HG03432 (cell line): ENCODE measurements at regions not wholly inside any gene's neighbourhood (a gene's known extent, or its start where the extent isn't known, plus 50 kb on each side); places are given as distances from the start of the nearest gene placed in this dataset.
"Not testable (repeated sequence)": the region's sequence is repeated elsewhere in the genome, so short reads cannot be mapped to it uniquely, and the experiment has no call there.

Experiments
- ATAC-seq: cut with Tn5 transposase; IDR thresholded peaks from one replicate; pipeline ENCODE4 v1.9.1; 2021; ENCODE audit warnings: mild to moderate bottlenecking, moderate library complexity; ENCODE audit not compliant: unreplicated experiment

- ATAC-seq, result no peak
Measured at GRCh38 chr5:109989161-109989560, 299.4 kb downstream of the MAN2A1 start.

DNA sequence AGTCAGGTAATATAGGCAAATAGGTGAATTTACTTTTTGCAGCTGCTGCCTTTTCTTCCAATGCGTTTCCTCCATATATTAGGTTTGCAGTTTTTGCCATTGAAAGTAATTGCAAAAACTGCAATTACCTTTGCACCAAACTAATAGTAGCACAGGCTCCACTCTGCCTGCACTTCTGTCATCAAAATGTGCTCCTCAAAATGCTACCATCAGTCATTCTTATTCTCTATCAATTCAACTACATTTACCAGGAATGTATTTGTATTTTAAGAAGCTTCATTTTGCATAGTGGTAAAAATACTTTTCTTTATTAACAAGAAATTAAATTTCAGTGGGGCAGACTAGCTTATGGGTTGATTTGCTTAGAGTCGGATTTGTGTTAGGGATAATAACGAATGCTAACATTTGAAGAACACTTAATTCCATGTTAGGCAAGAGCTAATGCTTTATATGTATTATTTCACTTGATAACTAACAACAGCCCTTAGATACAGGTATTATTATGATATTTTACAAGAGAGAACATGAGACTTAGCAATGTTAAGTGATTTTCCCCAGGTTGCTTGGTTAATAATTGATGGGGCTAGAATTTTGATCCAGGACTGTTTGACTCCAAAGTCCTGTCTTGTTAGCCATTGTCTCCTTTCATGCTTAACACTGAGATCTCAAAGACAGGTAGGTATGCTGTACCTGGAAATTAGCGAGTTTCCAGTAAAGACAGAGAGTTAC lies 300.4 kb downstream of the MAN2A1 start:
- no peak for ATAC-seq

GRCh38 chr5:109990723-109991359 lies 301.1 kb downstream of the MAN2A1 start:
- ATAC-seq, result no peak

GRCh38 chr5:109992264-109992915 lies 302.7 kb downstream of the MAN2A1 start:
- no peak for ATAC-seq

GRCh38 chr5:109994135-109994534 lies 304.4 kb downstream of the MAN2A1 start:
- no peak for ATAC-seq

DNA sequence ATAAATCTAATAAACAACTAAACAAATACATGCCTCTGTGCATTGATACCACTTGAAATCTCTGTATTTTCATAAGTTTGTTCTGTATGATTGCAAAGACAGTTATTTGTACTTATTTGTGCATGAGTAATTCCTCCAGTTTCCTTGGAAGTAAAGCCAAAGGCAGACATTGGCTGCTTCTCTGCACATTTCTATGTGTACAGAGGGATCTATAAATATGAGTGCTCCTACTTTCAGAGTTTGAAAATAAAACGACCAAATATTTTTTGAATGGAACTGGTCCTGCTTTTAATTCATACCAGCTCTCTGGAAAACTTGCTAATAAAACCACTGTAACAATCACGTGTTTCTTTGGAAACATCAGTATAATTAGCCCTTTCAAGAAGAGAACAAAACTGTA lies 306.5 kb downstream of the MAN2A1 start:
- ATAC-seq, result no peak

DNA sequence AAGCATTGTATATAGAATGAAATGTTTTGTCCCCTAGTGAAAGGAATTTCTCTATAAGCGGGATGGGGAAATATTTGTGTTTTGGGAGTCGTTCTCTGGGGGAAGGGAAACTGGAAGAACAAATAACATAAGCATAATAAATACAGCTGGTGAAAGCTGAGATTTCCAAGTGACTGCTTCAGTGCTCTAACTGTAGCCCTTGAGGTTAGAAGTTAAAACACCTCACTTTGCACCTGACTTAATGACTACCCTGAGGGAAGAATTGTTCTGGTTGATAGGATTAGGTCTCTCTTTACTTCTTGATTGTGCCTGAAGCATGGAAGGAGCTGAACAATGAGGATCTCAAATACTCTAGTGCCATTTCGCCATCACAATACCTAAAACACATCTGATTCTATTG lies 307.4 kb downstream of the MAN2A1 start:
- no peak for ATAC-seq

DNA sequence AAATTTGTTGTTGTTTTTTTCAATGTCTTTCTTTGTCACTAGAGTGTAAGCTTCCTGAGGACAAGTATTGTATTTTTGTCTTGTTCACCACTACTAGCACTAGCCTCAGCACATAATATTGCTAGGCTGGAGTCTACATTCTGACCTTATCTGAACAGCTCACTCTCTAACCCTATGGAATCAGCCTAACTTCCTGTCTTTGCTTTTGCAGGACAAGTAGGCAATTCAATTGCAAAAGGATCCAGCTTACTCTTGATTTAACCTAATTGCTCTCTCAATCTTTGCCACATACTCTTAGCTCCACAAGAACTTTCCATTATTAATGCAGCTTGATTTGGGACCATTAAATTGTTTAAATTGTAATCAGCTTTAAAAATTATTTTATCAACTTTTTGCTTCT lies 308.5 kb downstream of the MAN2A1 start:
- ATAC-seq, result no peak

DNA sequence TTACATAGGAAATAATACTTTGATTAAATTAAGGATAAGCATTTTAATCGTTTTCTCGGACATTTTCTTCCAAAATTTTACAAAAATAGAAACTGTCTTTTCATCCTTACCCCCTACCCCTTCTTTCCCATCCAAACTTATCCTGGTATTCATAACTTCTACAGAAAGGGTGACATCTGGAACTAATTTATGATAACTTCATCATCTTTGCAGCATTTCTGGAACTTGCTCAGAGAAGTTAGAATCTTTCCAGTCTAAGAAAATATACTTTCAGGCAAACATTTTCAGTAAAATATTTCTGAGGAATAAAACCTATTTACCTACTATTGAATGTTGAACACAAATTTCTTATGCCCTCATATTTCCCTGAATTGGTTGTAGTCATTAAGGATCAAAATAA lies 309.0 kb downstream of the MAN2A1 start:
- ATAC-seq, result no peak

DNA sequence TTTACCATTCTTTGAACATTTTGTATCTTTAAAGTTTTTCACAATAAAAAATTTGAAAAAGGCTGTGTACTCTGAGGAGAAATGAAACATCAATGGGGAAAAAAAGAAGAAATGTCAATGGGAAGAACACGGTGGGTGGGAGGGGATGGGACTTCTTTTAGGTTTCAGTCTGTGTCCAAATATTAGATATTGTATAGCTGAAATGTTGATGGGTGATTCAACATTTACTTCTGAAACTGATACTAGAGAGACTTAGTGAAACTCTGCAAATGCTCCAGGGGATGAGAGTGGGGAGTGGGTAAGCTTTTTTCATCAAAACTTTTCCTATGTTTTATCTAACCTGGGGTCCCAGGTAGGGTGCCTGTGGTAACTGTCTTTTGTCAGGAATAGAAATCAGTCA lies 311.9 kb downstream of the MAN2A1 start:
- no peak for ATAC-seq

DNA sequence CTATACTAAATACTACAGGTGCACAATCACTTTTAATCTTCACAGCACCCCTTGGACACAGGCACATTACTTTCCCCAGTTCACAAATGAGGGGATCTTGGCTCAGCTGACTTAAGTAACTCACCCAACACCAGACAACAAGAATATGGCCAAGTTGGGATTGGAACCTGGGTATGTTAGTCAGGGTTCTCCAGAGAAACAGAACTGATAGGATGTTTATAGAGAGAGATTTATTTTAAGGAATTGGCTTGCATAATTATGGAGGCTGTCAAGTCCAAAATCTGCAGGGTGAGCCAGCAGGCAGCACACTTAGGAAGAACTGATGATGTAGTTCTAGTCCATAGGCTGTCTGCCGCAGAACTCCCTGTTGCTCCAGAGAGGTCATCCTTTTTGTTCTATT lies 312.9 kb downstream of the MAN2A1 start:
- ATAC-seq, result no peak

- not testable (repeated sequence) for ATAC-seq
Measured at GRCh38 chr5:110005907-110006562, 316.3 kb downstream of the MAN2A1 start.

DNA sequence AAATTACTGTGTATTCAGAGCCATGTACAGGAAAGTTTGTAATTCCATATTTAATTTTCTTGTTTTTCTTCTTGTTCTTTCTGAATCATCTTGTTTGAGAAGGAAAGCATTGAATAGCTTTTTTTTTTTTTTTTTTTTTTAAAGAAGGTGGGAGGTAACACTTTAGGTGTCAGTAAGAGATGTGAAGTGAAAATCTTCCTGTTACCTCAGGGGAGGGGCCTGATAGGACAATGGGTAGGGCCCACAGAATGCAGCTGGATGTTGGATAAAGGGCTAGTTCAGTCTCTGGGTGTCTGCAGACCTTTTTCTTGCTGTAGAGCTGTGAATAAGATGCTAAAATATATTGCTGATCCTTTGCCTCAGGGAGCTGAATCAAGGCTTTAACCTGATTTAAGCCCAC lies 317.4 kb downstream of the MAN2A1 start:
- ATAC-seq, result no peak

GRCh38 chr5:110008131-110008530 lies 318.4 kb downstream of the MAN2A1 start:
- no peak for ATAC-seq

DNA sequence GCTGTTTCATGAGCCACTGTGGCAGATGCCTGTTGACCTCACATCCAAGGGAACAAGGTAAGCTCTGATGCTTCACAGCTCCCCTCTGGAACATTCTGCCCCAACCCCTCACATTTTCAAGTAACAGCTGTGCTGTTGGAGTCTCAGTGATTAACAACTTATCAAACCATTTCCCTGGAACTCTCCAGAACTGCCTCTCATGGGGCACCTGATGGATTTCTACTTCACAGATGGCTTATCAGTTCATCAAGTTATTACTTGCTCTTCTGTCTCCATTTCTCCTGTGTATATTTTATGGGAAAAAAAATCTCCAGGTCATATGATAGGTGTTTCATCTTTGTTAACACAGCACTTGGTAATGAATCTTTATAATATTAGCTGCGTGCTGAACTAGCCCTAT lies 322.4 kb downstream of the MAN2A1 start:
- no peak for ATAC-seq

GRCh38 chr5:110013017-110013416 lies 323.3 kb downstream of the MAN2A1 start:
- ATAC-seq, result no peak

DNA sequence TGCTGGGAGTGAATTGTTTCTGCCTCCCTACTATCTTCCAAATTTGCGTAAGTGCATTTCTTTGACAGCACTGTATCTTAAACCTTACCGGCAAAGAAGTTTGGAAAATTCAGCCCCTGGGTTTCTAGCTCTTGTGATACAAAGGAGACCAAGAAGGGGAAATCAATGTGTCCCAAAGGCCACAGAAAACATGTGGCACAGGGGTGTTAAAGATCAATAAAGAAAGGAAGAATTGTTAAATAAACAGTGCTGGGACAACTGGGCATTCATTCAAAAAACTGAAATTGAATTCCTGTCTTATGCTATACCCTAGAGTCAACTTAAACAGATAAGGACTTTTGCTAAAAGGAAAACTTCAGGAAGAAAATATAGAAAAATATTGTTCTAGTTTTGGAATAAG lies 328.1 kb downstream of the MAN2A1 start:
- ATAC-seq, result no peak

- ATAC-seq, result no peak
Measured at GRCh38 chr5:110018509-110018908, 328.8 kb downstream of the MAN2A1 start.

GRCh38 chr5:110019119-110019518 lies 329.4 kb downstream of the MAN2A1 start:
- ATAC-seq, result no peak

GRCh38 chr5:110019780-110020179 lies 330.1 kb downstream of the MAN2A1 start:
- no peak for ATAC-seq

GRCh38 chr5:110021251-110021650 lies 331.5 kb downstream of the MAN2A1 start:
- no peak for ATAC-seq

GRCh38 chr5:110025160-110025559 lies 335.4 kb downstream of the MAN2A1 start:
- no peak for ATAC-seq
